GM21786 (cell line): ENCODE measurements at regions not wholly inside any gene's neighbourhood (a gene's known extent, or its start where the extent isn't known, plus 50 kb on each side); places are given as distances from the start of the nearest gene placed in this dataset.
"Not testable (repeated sequence)": the region's sequence is repeated elsewhere in the genome, so short reads cannot be mapped to it uniquely, and the experiment has no call there.

Experiments used
- ATAC-seq: cut with Tn5 transposase; IDR thresholded peaks from one replicate; pipeline ENCODE4 v1.9.1; 2021; ENCODE audit not compliant: unreplicated experiment

DNA sequence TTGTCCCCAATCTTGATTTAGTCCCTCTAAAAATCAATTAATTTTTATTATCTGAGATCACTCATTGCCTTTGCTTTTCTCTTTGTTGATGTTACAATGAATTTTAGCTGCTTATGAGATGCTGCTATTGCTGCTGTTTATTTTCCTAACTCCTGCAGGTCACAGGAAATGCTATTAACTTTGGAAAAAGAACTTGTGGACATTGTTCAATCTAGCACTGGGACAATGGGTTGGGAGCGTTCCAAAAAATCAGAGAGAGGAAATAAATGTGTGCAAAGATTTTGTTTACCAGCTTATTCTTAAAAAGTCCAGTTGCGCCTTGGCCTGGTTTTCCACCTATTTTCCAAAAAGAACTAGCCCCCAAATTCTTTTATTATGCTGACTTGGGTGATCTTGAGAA is 268.3 kb downstream of the PTH2R start:
- ATAC-seq, result no peak

GRCh38 chr2:208685929-208686328 is 279.3 kb downstream of the PTH2R start:
- ATAC-seq, result not testable (repeated sequence)

DNA sequence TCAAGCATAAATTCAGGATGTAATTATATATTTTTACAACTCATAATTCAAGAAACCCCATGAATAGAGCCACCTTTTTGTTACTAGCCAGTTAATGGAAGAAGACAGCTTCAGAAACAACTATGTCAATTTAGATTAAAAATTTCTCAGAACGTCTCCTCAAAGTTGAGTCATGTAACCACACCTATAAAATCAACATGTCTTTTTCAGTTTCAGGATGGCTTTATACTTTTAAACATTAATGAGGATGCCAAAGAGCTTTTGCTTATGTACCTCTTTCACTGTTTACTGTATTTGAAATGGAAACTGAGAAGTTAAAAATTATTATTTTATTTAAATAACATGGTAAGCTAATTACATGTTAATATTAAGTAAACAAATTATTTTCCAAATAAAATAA is 280.1 kb downstream of the PTH2R start:
- ATAC-seq, result peak; percentile 62

DNA sequence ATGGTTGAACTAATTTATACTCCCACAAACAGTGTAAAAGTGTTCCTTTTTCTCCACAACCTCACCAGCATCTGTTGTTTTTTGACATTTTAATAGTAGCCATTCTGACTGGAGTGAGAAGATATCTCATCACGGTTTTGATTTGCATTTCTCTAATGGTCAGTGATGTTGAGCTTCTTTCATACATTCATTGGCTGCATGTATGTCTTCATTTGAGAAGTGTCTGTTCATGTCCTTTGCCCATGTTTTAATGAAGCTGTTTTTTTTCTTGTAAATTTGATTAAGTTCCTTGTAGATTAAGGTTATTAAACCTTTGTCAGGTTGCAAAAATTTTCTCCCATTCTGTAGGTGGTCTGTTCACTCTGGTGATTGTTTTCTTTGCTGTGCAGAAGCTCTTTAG is 281.1 kb downstream of the PTH2R start:
- ATAC-seq, result not testable (repeated sequence)

DNA sequence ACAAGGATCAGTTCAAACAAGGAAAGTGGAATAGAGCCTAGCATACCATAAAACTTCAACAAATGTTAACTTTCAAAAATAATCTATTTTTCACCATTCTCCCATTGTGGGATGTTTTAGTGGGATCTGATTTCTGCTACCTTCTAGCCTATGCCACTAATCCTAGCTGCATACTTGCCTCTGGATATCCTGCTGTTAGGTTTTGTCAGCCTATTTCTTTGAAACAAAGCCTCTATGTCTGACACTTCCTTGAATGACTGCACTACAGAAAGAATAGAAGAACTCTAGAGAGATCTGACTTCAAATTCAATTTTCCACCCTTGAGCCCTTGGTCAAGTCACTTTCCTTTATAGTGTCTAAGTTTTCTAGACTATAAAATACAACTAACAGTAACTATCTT is 291.5 kb downstream of the PTH2R start:
- ATAC-seq, result no peak

GRCh38 chr2:208708486-208708885 is 301.9 kb downstream of the PTH2R start:
- ATAC-seq, result no peak

- ATAC-seq, result no peak
These were observed 305.0 kb downstream of the PTH2R start for GRCh38 chr2:208711598-208711997.

DNA sequence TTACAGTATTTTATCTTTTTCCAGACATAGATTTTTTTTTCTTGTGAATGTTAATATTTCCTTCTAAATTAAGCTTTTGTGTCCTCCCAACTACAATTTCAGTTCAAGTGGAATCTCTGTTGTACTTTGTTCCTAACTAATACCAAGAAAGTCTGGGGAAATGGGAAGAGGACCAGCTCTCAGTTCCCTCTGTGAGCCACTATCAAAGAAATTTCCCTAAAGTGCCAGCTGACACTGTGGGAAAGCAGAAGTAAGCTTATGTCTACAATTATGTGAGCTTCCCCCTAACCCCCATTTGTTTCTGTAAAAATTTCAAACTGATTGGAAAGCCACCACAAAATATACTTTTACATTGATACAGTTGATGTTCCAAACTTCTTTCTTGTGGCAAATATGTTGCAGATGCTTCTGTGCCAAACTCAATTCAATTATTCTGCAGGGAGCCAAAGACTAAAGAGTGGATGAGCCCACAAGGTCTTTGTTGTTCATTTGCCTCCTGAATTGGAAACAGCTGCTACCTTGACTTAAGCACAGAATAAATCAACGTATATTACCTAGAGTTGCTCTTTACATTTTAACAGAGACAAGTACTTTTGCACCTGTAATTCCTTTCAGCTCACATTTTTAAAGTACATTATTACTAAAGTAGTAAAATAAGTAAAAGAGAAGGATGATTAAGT is 306.6 kb downstream of the PTH2R start:
- ATAC-seq, result no peak

DNA sequence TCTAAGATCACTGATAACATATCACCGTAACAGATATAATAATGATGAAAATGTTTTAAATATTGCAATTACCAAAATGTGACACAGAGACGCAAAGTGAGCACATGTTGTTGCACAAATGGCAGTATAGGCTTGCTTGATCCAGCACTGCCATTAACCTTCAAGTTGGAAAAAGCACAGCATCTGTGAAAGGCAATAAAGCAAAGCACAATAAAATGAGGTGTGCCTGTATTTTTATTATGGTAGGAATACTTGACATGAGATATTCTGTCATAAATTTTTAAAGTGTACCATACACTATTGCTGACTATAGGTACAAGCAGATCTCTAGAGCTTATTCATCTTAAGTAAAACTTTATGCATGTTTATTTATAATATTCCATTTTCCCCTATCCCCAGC is 312.2 kb downstream of the PTH2R start:
- no peak for ATAC-seq

DNA sequence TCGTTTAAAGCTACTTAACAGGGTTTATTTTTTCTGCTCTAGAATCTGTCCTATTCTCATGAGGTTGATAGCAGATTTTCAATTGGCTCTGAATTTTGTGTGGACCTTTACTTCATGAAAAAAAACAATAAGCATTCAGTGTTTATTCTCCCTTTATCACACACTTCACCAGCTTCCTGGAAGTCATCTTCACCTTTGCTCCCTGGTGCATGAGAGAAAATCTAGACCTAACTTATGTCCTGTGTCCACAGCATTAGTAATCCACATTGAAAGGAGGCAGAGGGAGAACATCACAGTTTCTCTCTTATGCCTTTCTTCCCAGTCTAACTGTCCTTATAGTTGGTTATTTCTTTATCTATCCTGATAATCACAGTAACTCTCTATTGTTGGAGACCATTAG is 316.1 kb downstream of the PTH2R start:
- ATAC-seq, result no peak

DNA sequence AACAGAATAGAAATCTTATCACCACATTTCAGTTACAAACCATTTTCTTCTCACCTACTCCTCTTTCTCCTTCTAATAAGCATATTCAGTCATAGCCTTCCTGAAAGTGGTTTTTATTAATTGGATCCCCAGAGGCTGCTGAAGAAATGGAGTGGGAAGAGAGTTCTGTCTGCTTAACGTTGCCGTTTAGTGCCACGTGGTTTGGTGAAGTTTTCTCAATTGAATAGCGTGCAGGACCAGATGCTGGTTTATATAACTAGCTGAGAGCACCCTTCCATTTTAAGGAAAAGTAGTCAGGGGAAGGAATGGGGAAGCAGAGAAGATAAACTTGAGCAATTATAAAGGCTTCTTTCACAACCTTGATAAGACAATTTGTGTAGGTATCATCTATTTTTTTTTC is 318.7 kb downstream of the PTH2R start:
- ATAC-seq, result no peak

GRCh38 chr2:208726242-208726641 is 319.6 kb downstream of the PTH2R start:
- no peak for ATAC-seq

DNA sequence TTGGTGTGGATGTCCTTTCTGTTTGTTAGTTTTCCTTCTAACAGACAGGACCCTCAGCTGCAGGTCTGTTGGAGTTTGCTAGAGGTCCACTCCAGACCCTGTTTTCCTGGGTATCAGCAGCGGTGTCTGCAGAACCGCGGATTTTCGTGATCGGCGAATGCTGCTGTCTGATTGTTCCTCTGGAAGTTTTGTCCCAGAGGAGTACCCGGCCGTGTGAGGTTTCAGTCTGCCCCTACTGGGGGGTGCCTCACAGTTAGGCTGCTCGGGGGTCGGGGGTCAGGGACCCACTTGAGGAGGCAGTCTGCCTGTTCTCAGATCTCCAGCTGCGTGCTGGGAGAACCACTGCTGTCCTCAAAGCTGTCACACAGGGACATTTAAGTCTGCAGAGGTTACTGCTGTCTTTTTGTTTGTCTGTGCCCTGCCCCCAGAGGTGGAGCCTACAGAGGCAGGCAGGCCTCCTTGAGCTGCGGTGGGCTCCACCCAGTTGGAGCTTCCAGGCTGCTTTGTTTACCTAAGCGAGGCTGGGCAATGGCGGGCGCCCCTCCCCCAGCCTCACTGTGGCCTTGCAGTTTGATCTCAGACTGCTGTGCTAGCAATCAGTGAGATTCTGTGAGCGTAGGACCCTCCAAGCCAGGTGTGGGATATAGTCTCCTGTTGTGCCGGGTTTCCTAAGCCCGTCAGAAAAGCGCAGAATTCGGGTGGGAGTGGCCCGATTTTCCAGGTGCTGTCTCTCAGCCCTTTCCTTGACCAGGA is 345.2 kb downstream of the PTH2R start:
- ATAC-seq, result not testable (repeated sequence)

DNA sequence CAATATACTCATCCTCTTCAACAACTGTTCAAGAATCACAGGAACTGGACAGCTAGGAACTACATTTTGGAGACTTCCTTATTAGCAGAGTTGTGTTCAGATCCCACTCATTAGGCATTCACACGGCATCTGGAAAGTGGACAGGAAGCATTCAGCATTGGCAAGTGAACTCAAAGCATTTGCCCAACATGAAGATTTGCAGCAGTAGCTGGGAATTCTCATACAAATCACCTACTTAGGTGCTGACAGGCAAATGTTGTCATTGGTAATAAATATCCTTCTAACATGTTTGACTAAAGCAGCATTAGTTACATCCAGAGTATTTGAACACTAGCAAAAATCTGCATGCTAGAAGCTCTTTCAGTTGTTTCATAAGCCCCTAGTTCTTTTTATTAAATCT is 350.8 kb downstream of the PTH2R start:
- ATAC-seq, result no peak

- ATAC-seq, result not testable (repeated sequence)
These were observed 366.5 kb downstream of the PTH2R start for GRCh38 chr2:208773074-208773473.

DNA sequence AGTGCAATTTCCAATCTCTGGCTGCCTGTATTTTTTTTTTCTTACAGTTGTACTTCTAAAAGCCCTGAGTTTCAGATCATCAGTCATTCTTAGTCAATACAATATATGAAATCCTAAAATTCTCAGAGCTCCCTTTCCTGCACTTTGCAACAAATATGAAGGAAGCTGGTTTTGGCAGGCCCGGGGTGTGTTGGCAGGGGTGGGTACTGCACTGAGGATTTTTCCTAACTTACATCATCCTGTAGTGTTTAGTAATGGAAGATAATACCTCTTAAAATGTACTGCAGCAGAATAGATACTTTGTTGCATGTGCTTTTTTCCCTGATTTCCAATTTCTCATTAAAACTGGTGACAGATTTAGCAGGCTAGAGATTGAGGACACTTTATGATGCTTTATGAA is 374.6 kb downstream of the PTH2R start:
- ATAC-seq, result no peak

DNA sequence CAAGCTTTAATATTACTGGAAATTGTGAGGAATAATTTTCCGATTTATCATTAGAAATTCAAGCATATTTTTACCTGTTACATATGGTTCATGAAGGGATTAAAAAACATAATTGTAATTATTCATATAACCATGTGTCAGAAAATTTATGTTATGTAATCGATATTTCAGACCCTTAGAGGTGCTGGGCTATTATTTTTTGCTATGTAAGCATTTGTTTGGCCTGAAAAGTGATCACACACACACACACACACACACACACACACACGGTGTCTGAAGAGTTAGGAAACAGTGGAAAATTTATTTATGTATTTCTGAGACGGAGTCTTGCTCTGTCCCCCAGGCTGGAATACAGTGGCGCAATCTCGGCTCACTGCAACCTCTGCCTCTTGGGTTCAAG is 375.5 kb downstream of the PTH2R start:
- no peak for ATAC-seq

GRCh38 chr2:208783184-208783583 is 376.6 kb downstream of the PTH2R start:
- no peak for ATAC-seq

GRCh38 chr2:208784774-208785173 is 378.2 kb downstream of the PTH2R start:
- not testable (repeated sequence) for ATAC-seq

- no peak for ATAC-seq
These were observed 384.7 kb downstream of the PTH2R start for GRCh38 chr2:208791257-208791656.

DNA sequence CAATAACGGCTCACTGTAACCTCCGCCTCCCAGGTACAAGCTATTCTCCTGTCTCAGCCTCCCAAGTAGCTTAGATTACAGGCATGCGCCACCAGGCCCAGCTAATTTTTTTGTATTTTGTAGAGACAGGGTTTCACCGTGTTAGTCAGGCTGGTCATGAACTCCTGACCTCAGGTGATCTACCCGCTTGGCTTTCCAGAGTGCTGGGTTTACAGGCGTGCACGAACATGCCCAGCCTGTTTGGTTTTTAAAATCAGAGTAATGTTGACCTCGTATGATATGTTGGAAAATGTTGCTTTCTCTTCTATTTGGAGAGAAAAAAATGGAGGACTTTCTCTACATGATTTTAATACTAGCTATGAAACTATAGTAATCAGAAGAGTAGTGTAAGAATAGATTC is 386.2 kb downstream of the PTH2R start:
- ATAC-seq, result no peak

GRCh38 chr2:208793434-208793833 is 386.8 kb downstream of the PTH2R start:
- ATAC-seq, result no peak
